IMR-90 (cell line): ENCODE measurements at regions not wholly inside any gene's neighbourhood (a gene's known extent, or its start where the extent isn't known, plus 50 kb on each side); places are given as distances from the start of the nearest gene placed in this dataset.

ENCODE experiments used
- BHLHE40 ChIP-seq: fragments of 150-350 bp; IDR thresholded peaks from 2 replicates; pipeline ENCODE4 v1.6.1; 2016; ENCODE audit warnings: mild to moderate bottlenecking, low read depth, low read length
- CEBPB ChIP-seq: IDR thresholded peaks from 2 replicates; pipeline ENCODE4 v1.6.1; 2012; ENCODE audit warnings: low read depth, low read length, improper control_type of control experiment
- CHD1 ChIP-seq: IDR thresholded peaks from 2 replicates; pipeline ENCODE4 v1.6.1; 2012; ENCODE audit warnings: low read depth, low read length, improper control_type of control experiment
- MAFK ChIP-seq: IDR thresholded peaks from 2 replicates; pipeline ENCODE4 v1.6.1; 2012; ENCODE audit warnings: low read depth, low read length, improper control_type of control experiment
- MAZ ChIP-seq: IDR thresholded peaks from 2 replicates; pipeline ENCODE4 v1.6.1; 2012; ENCODE audit warnings: low read depth, mild to moderate bottlenecking, low read length, improper control_type of control experiment, moderate library complexity, borderline replicate concordance
- MXI1 ChIP-seq: IDR thresholded peaks from 2 replicates; pipeline ENCODE4 v1.6.1; 2012; ENCODE audit warnings: low read depth, mild to moderate bottlenecking, low read length, moderate library complexity, borderline replicate concordance
- POLR2A ChIP-seq: IDR thresholded peaks from 2 replicates; pipeline ENCODE4 v1.6.1; 2012; ENCODE audit warnings: mild to moderate bottlenecking, low read depth, low read length
- RAD21 ChIP-seq: IDR thresholded peaks from 2 replicates; pipeline ENCODE4 v1.6.1; 2012; ENCODE audit warnings: low read length, improper control_type of control experiment
- SMC3 ChIP-seq: fragments of 150-350 bp; IDR thresholded peaks from 2 replicates; pipeline ENCODE4 v1.6.1; 2016; ENCODE audit warnings: low read depth, mild to moderate bottlenecking, antibody characterized with exemption, low read length, moderate library complexity
- TF ChIP-seq, protein P1 (sequence below): conservative IDR thresholded peaks from 2 replicates; pipeline ENCODE4 v1.5.1; 2012; ENCODE audit warnings: mild to moderate bottlenecking, low read depth, low read length, improper control_type of control experiment
- TF ChIP-seq, protein P2 (sequence below): fragments of 150-350 bp; IDR thresholded peaks from 2 replicates; pipeline ENCODE4 v1.6.1; 2017; ENCODE audit warnings: mild to moderate bottlenecking, antibody characterized with exemption, low read length, low read depth

DNA sequence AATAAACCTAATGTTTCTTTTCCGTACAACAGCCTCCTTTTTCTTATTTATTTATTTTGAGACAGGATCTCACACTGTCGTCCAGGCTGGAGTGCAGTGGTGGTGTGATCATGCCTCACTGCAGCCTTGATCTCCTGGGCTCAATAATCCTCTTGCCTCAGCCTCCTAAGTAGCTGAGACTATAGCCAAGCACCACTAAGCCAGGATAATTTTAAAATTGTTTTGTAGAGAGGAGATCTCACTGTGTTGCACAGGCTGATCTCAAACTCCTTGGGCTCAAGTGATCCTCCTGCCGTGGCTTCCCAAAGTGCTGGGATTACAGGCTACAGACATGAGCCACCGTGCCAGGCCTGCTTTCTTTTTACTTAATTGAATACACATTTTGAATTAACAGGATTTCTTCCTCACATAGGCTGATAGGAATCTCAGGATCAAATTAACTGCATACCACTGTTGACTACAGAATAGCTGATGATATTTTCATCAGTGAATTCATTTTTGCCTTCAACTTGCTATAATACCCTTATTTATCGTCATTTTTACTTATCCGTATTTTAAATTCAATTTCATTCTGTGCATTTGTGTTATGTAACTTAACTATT, 2010.5 kb downstream of the NCAM2 start:
- TF ChIP-seq, protein P1, sequence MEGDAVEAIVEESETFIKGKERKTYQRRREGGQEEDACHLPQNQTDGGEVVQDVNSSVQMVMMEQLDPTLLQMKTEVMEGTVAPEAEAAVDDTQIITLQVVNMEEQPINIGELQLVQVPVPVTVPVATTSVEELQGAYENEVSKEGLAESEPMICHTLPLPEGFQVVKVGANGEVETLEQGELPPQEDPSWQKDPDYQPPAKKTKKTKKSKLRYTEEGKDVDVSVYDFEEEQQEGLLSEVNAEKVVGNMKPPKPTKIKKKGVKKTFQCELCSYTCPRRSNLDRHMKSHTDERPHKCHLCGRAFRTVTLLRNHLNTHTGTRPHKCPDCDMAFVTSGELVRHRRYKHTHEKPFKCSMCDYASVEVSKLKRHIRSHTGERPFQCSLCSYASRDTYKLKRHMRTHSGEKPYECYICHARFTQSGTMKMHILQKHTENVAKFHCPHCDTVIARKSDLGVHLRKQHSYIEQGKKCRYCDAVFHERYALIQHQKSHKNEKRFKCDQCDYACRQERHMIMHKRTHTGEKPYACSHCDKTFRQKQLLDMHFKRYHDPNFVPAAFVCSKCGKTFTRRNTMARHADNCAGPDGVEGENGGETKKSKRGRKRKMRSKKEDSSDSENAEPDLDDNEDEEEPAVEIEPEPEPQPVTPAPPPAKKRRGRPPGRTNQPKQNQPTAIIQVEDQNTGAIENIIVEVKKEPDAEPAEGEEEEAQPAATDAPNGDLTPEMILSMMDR, result no peak
- TF ChIP-seq MAFK (no peak), POLR2A (no peak), MAZ (no peak), RAD21 (no peak), MXI1 (no peak), BHLHE40 (no peak), CEBPB (no peak), CHD1 (no peak), SMC3 (no peak)
- TF ChIP-seq, protein P2, sequence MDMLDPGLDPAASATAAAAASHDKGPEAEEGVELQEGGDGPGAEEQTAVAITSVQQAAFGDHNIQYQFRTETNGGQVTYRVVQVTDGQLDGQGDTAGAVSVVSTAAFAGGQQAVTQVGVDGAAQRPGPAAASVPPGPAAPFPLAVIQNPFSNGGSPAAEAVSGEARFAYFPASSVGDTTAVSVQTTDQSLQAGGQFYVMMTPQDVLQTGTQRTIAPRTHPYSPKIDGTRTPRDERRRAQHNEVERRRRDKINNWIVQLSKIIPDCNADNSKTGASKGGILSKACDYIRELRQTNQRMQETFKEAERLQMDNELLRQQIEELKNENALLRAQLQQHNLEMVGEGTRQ, result no peak
